HG02678 (cell line): ENCODE measurements at regions not wholly inside any gene's neighbourhood (a gene's known extent, or its start where the extent isn't known, plus 50 kb on each side); places are given as distances from the start of the nearest gene placed in this dataset.

Experiments used
- ATAC-seq: cut with Tn5 transposase; IDR thresholded peaks from one replicate; pipeline ENCODE4 v1.9.1; 2021; ENCODE audit warnings: mild to moderate bottlenecking, moderate library complexity; ENCODE audit not compliant: unreplicated experiment

DNA sequence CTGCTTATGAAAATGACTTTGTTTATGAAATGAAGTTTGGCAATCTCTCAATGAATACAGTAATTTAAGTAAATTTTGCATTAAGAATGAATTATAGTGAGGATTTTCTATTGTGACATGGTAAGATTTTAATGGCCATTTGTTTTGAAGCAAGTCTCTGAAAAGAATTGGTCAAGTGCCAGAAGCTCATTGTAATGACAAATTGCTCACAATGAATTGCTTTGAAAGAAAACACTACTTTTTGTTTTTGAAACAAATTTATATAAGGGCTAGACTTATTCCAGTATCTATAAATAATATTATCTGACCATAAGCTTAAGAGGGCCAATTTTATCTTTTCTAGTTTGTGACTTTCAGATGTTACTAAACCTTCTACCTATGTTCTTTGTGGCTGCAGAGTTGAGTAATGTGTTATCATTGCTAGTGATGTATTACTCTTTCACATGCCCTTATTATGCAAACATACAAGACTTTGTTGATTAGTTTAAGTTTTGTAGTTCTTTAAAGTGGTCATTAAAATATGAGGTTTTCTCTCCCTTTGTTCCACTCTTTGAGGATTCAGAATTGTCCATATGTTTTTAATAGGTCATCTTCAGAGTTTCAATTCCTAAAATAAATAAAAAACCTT, 93.0 kb upstream of the ZNF608 start:
- no peak for ATAC-seq

DNA sequence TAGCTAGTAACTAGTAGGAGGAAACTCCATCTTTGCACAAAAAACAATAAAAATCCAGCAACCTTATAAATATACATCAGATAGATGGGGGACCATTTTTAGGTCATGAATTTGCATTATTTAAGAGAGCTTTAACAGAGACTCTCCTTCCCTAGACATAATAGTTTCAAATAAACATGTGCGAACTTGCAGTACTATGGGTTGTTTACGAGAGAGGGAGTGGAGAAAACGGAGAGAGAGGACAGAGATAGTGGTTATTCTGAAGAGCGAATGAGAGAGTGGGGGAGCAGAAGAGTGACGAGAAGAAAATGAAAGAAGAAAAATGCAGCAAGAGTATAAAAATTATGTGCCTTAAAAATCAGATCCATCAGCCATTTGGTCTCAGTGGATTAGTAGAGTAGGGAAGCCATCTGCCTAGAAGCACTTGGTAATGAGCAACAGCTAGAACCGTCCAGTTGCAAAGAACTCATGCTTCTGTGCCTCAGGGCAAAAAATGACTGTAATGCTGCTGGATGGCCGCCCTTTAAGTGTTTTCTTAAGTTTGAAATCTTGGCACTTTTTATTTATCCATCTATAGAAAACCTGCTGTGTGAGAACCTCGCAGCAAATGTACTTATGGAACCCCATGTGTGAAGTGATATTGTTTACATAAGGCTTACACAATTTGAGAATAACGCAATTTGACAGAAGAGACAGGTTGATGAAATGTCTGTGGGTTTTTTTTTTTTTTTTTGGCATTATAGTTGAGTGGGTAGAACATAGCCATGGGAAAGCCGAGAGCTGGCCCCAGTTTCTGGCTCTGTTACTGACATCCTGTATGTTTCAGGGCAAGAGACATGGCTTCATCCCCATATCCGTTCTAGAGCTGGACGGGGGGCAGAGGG, 95.6 kb upstream of the ZNF608 start:
- ATAC-seq = no peak

- ATAC-seq = no peak
These were observed 96.5 kb upstream of the ZNF608 start for GRCh38 chr5:124842725-124843595.

GRCh38 chr5:124843596-124843899, 97.1 kb upstream of the ZNF608 start:
- no peak for ATAC-seq

- no peak for ATAC-seq
These were observed 98.0 kb upstream of the ZNF608 start for GRCh38 chr5:124844371-124844920.

DNA sequence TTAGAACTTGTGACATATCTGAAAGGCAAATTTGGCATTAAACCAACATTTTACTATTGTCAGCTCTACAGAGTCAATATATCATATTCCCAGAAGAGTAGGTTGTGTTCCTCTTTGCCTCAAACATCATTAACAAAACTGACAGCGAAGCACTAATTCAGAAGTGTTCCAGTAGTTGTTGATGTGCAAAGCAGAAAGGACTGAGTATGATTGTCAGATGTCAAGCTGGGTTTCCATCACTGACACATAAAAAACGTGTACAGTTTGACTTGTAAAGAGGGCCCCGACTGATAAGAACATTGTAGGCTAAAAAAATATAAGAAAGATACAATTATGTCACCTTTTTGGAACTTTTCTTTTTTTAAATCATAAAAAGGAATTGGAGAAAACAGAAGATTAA, 101.5 kb upstream of the ZNF608 start:
- ATAC-seq = no peak

GRCh38 chr5:124849774-124850173, 103.3 kb upstream of the ZNF608 start:
- no peak for ATAC-seq

DNA sequence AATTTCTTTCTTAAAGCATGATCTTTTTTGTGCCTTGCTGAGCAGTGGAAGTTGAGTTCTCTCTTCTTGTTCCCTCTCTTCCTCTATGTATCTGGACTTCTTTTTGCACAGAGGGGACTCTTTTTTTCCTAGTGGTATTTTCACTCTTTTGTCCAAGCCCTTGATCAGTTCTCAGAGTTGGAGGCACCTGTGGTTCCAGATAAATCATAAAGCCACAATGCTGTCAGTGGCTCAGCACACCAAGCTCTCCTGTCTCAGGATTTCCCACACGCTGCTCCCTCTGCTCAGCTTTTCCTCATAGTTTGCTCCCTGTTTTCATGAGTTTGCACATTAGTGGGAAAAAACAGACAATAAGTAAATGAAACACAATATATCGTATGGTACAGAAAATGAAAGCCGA, 110.3 kb upstream of the ZNF608 start:
- ATAC-seq = no peak

DNA sequence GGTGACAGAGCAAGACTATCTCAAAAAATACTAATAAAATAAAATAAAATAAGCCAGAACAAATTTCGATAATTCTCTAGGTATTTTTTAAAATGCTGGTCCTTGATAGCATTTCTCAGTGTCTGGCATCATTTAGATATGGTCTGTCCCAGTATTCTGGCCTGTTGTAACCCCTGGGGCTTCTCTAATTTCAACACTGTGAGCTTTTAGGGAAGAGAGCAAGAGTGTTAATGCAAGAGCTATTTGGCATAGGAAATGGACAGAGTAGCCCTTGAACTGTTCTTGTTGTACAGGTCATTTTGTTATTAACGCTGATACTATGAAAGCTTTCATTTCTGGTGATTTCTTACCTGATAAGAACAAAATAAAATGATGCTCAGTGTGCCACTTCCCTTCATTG, 112.2 kb upstream of the ZNF608 start:
- no peak for ATAC-seq

DNA sequence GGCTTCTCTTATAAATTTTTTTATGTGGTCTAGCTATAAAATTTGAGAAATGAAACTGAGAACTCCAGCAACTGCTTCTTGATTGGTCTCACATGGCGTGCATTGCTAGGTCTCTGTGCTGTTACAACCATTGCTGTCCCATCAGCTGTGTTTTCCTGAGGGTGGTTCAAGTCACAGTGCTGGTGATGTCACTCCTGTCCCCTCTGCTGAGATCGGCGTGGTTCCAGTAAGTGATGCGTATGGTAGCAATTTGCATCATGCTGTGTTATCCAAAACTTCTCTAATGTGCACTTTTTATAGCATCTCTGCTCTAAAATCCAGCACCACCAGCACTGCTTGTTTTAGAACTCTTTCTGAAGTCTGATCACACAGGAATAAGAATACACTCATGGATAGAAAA, 112.6 kb upstream of the ZNF608 start:
- no peak for ATAC-seq

DNA sequence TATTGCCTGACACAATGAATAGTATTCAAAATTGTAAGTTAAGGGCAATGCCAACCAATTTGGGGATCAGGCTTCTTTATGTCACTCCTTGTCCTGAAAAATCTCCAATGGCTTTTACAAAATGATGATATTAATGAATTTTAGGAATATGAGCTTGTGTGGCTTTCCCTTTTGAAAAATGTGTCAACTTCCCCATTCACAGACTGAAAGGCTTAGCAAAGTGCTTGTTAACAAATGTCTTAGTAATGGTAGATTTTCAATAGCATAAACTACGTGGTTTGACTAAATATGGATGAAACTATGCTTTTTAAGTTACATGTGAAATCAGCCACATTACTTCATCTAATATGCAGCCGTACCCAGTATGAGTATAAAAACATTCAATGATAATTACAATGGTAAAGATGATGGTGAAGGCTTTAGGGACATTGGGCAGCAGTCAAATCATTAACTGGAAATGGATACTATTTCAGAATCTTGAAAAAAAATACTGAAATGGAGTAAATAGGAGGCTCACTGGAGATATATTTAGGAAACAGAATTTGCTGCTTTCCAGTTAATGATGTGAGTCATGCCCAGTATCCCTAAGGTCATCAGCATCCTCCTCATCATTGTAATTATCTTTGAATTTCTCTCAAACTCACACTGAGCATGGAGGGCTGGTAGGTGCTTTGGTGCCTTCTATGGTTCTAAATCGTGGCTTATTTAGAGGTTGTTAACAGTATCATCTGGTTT, 113.3 kb upstream of the ZNF608 start:
- no peak for ATAC-seq

GRCh38 chr5:124860291-124860655, 113.8 kb upstream of the ZNF608 start:
- ATAC-seq = no peak

GRCh38 chr5:124865066-124865465, 118.6 kb upstream of the ZNF608 start:
- no peak for ATAC-seq

DNA sequence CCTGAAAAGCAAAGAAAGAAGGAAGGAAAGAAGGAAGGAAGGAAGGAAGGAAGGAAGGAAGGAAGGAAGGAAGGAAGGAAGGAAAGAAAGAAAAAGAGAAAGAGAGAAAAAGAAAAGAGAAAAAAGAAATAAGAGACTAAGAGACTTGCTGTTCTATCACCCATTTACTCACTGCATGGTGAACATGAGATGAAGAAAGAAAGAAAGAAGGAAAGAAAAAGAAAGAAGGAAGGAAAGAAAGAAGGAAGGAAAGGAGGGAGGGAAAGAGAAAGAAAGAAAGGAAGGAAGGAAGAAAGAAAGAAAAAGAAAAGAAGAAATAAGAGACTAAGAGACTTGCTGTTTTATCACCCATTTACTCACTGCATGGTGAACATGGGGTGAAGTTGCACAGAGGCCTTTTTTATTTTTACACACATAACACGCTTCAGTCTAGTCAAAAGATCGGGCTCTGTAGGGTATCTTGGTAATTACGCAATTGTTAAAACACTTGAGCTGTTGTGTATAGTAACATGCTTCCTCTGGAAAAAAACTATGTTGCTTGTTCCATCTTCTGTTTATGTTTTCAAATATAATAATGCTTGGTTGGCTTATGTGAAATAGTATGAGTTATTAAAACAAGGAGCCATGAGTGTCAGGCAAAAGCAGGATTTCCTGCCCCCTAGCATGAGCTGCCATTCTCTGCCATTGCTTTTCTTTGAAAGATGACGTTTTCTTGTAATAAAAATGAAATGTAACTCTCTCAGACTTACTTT, 119.3 kb upstream of the ZNF608 start:
- no peak for ATAC-seq

DNA sequence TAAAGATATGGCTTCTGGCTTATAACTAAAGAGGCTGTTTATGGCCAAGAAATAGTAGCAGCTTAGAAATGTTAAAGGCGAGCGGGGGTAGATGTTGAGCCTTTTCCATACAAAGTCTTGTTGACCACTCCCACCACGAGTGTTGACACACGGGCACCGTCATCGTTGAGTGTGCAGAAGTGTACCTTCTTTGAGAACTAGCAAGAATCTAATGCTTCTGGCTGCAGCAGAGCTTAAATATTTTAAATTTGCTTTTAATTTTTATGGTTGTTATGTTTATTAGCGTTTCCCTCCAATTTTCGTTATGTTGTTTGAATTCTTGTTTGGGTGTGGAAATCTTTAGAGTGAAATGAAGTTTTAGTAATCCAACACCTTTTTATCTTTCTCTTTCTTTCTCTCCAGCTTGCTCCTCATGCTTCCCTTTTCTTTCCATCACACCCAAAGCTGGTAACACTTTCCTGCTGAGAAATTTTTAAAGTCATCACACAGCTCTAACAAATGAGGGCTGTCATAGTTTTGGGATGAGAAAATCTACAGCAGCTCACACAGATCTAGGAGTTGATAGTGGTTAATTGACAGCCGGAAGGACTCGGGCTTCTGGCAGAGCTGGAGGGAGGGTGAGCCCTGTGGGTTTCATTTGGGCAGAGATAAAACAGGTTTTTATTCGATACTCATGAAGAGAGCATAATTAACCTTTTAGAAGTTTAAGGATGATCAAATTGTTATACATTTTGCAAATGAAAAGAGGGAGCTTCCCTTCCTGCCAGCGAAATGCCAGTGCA, 120.1 kb upstream of the ZNF608 start:
- ATAC-seq = no peak

- ATAC-seq = no peak
These were observed 120.8 kb upstream of the ZNF608 start for GRCh38 chr5:124867137-124867704.

- ATAC-seq = no peak
These were observed 122.2 kb upstream of the ZNF608 start for GRCh38 chr5:124868676-124869075.

GRCh38 chr5:124869426-124870033, 123.1 kb upstream of the ZNF608 start:
- no peak for ATAC-seq

- no peak for ATAC-seq
These were observed 123.6 kb upstream of the ZNF608 start for GRCh38 chr5:124870070-124870469.
